ENCODE measurements at regions not wholly inside any gene's neighbourhood (a gene's known extent, or its start where the extent isn't known, plus 50 kb on each side); places are given as distances from the start of the nearest gene placed in this dataset.

GRCh38 chr14:26217778-26218177 lies 380.1 kb downstream of the NOVA1 start:
- in situ Hi-C loops (cut with HindIII; ENCODE audit: low pct_ligation_motif_present, low pct_unique_long_range_greater_than_20kb, low sequenced_read_pairs) = no loop called here

GRCh38 chr14:26216786-26217185 lies 381.0 kb downstream of the NOVA1 start:
- no peak for DNase-seq
- in situ Hi-C loops (cut with HindIII; ENCODE audit: low pct_ligation_motif_present, low pct_unique_long_range_greater_than_20kb, low sequenced_read_pairs) = no loop called here

More at GRCh38 chr14:26217778-26218177, 380.1 kb downstream of the NOVA1 start:
- DNase-seq = no peak

- in situ Hi-C loops (cut with HindIII; ENCODE audit: low pct_ligation_motif_present, low pct_unique_long_range_greater_than_20kb, low sequenced_read_pairs) = no loop called here
- DNase-seq = no peak
These were observed 383.8 kb downstream of the NOVA1 start for GRCh38 chr14:26213846-26214575.

GRCh38 chr14:26209699-26210098 lies 388.1 kb downstream of the NOVA1 start:
- DNase-seq = no peak
- in situ Hi-C loops (cut with HindIII; ENCODE audit: low pct_ligation_motif_present, low pct_unique_long_range_greater_than_20kb, low sequenced_read_pairs) = no loop called here

GRCh38 chr14:26206640-26207039 lies 391.2 kb downstream of the NOVA1 start:
- in situ Hi-C loops (cut with HindIII; ENCODE audit: low pct_ligation_motif_present, low pct_unique_long_range_greater_than_20kb, low sequenced_read_pairs) = no loop called here

GRCh38 chr14:26204728-26205479 lies 392.9 kb downstream of the NOVA1 start:
- in situ Hi-C loops (cut with HindIII; ENCODE audit: low pct_ligation_motif_present, low pct_unique_long_range_greater_than_20kb, low sequenced_read_pairs) = no loop called here
- DNase-seq = no peak

More at GRCh38 chr14:26206640-26207039, 391.2 kb downstream of the NOVA1 start:
- DNase-seq = no peak

GRCh38 chr14:26204366-26204727 lies 393.5 kb downstream of the NOVA1 start:
- DNase-seq = no peak
- in situ Hi-C loops (cut with HindIII; ENCODE audit: low pct_ligation_motif_present, low pct_unique_long_range_greater_than_20kb, low sequenced_read_pairs) = no loop called here

- in situ Hi-C loops (cut with HindIII; ENCODE audit: low pct_ligation_motif_present, low pct_unique_long_range_greater_than_20kb, low sequenced_read_pairs) = no loop called here
- no peak for DNase-seq
These were observed 397.1 kb downstream of the NOVA1 start for GRCh38 chr14:26200687-26201086.

GRCh38 chr14:26199590-26200370 lies 398.1 kb downstream of the NOVA1 start:
- peak; percentile 40 for DNase-seq
- in situ Hi-C loops (cut with HindIII; ENCODE audit: low pct_ligation_motif_present, low pct_unique_long_range_greater_than_20kb, low sequenced_read_pairs) = no loop called here

- DNase-seq = no peak
- in situ Hi-C loops (cut with HindIII; ENCODE audit: low pct_ligation_motif_present, low pct_unique_long_range_greater_than_20kb, low sequenced_read_pairs) = no loop called here
These were observed 398.7 kb downstream of the NOVA1 start for GRCh38 chr14:26199096-26199495.

- in situ Hi-C loops (cut with HindIII; ENCODE audit: low pct_ligation_motif_present, low pct_unique_long_range_greater_than_20kb, low sequenced_read_pairs) = no loop called here
- DNase-seq = no peak
These were observed 403.0 kb downstream of the NOVA1 start for GRCh38 chr14:26194816-26195215.

GRCh38 chr14:26191671-26192070 lies 406.2 kb downstream of the NOVA1 start:
- DNase-seq = no peak
- in situ Hi-C loops (cut with HindIII; ENCODE audit: low pct_ligation_motif_present, low pct_unique_long_range_greater_than_20kb, low sequenced_read_pairs) = no loop called here

- in situ Hi-C loops (cut with HindIII; ENCODE audit: low pct_ligation_motif_present, low pct_unique_long_range_greater_than_20kb, low sequenced_read_pairs) = no loop called here
- DNase-seq = peak; percentile 6
These were observed 406.7 kb downstream of the NOVA1 start for GRCh38 chr14:26191123-26191522.

GRCh38 chr14:26190646-26191045 lies 407.2 kb downstream of the NOVA1 start:
- in situ Hi-C loops (cut with HindIII; ENCODE audit: low pct_ligation_motif_present, low pct_unique_long_range_greater_than_20kb, low sequenced_read_pairs) = no loop called here
- no peak for DNase-seq

GRCh38 chr14:26187996-26188620 lies 409.7 kb downstream of the NOVA1 start:
- in situ Hi-C loops (cut with HindIII; ENCODE audit: low pct_ligation_motif_present, low pct_unique_long_range_greater_than_20kb, low sequenced_read_pairs) = no loop called here

GRCh38 chr14:26180221-26180620 lies 417.6 kb downstream of the NOVA1 start:
- DNase-seq = no peak
- in situ Hi-C loops (cut with HindIII; ENCODE audit: low pct_ligation_motif_present, low pct_unique_long_range_greater_than_20kb, low sequenced_read_pairs) = no loop called here

More at GRCh38 chr14:26187996-26188620, 409.7 kb downstream of the NOVA1 start:
- no peak for DNase-seq

GRCh38 chr14:26175658-26176057 lies 422.2 kb downstream of the NOVA1 start:
- in situ Hi-C loops (cut with HindIII; ENCODE audit: low pct_ligation_motif_present, low pct_unique_long_range_greater_than_20kb, low sequenced_read_pairs) = no loop called here
- no peak for DNase-seq

GRCh38 chr14:26174395-26174794 lies 423.4 kb downstream of the NOVA1 start:
- in situ Hi-C loops (cut with HindIII; ENCODE audit: low pct_ligation_motif_present, low pct_unique_long_range_greater_than_20kb, low sequenced_read_pairs) = no loop called here
- peak; percentile 6 for DNase-seq
